Left renal pelvis (tissue), 4 donors: ENCODE measurements at regions not wholly inside any gene's neighbourhood (a gene's known extent, or its start where the extent isn't known, plus 50 kb on each side); places are given as distances from the start of the nearest gene placed in this dataset.
A peak's percentile ranks its signal among the peaks of the same experiment; 100 is the strongest.
"Not testable (repeated sequence)": the region's sequence is repeated elsewhere in the genome, so short reads cannot be mapped to it uniquely, and the experiment has no call there.

ENCODE experiments used
- DNase-seq, 4 donors: peaks; one replicate each; pipeline ENCODE4 v3.0.0-alpha.2; 2013; ENCODE audit warnings: low read depth in 4 of 4, low spot score in 3 of 4

- no peak for DNase-seq
These were observed 55.5 kb downstream of the PRR15 start for GRCh38 chr7:29619111-29619510.

GRCh38 chr7:29619848-29620555 lies 56.4 kb downstream of the PRR15 start:
- DNase-seq: no peak

DNA sequence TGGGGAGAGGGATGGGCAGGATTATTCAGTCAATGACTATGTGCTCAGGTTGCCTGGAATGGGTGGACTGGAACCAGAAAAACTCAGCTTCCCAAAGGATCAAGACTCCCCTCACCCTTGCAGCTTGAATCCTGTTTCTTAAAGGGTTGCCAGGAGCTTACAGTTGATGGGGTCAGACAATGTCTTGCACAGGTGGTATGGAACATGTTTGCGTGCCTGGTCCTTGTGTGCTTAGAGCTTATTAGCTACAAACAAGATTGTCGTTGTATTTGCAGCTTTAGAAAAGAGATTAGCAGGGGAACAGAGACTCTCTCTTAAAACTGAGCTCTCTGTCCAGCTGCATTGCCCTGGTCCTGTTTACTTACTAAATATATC lies 56.9 kb downstream of the PRR15 start:
- no peak for DNase-seq

DNA sequence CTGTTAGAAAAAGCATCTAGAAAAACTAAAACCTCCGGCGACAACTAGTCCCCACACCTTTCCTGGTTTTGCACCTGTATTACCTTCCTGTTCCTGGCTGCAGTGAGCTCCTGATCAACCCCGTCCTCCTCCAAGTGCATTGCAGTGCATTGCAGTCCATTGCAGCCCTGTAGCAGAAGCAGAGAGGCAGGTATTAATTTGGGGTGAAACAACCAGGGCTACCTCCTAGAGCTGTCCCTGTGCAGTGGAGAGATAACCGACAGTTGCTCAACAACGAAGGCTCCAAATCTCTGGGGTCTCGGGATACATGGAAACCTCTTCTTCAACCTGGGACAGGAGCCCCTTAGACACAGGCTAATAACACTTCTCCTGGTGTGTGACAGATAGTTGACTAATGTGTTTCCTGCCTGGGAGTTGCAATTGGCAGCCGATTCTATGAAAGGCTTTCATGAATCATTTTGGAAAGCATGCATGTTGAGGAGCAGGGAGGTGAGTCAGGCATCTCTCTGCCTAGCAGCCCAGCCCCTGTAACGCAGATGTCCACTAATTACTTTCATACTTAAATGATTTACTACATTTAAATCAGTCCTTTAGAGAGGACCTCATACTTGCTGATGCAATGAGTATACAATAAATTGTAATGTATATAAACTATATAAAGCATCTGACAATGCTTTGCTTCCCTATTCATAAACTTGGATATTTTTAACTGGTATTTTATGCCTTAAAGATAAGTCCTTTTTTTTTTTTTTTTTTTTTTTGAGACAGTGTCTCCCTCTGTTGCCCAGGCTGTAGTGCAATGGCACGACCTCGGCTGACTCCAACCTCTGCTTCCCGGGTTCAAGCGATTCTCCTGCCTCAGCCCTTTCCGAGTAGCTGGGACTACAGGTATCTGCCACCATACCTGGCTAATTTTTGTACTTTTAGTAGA lies 59.0 kb downstream of the PRR15 start:
- no peak for DNase-seq

DNA sequence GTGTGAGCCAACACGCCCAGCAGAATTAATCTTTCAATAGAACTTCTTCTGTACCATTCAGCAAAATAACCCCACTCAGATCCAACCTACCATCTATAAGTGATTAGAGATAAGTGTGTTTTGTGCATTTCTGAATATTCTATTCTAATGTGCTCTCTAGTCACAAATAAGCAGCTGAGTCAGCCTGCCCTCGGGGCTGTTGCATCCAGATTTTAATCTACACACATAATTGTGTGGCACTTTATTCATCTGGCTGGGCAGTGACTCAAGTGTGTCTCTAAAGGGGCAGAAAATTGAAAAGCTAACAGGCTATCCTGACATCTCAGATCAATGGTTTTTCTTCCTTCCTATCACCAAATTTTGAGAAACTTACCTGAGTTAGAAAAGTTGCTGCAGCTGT lies 60.3 kb downstream of the PRR15 start:
- DNase-seq: no peak

DNA sequence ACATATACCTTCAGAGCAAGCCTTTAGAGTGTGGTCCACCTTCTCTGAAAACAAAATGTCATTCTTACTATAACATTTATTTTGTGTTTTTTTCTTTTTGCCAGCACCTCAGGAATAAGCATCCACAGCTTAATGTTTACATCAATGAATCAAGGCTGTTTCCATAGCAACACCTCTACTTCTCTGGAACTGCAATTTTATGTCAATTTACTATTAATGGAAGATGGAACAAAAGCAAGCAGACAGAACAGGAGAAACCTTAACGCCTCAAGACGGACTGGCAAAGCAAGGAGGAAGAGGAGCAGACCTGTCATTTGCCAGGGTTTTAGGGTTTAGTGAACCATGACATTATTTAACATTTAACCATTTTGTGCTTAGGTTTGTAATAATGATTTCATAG lies 63.1 kb downstream of the PRR15 start:
- no peak for DNase-seq

- no peak for DNase-seq
These were observed 64.0 kb downstream of the PRR15 start for GRCh38 chr7:29627631-29628030.

- no peak for DNase-seq
These were observed 65.9 kb downstream of the PRR15 start for GRCh38 chr7:29629507-29629906.

GRCh38 chr7:29635067-29636008 lies 71.7 kb downstream of the PRR15 start:
- DNase-seq: peak in 2 of 4 donors; percentile 15 to 16

- DNase-seq: no peak
These were observed 72.3 kb downstream of the PRR15 start for GRCh38 chr7:29636009-29636351.

- DNase-seq: no peak
These were observed 73.7 kb downstream of the PRR15 start for GRCh38 chr7:29637374-29637773.

GRCh38 chr7:29638841-29639240 lies 75.2 kb downstream of the PRR15 start:
- DNase-seq: not testable (repeated sequence)

DNA sequence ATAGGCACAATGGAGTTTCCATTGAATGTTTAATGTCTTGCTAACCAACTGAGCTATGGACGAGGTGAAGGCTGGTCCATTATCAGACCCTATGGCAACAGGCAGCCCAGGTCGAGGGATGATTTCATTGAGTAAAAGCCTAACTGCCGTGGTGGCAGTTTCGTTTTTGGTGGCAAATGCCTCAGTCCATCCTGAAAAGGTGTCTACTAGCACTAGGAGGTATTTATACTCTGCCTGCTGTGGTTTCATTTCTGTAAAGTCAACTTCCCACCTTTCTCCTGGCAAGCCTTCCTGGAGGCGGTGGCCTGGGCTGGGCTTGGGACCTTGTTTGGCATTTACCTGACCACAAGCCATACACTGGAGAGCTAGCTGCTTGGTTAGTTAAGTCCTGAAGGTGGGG lies 75.8 kb downstream of the PRR15 start:
- DNase-seq: no peak

GRCh38 chr7:29639886-29640595 lies 76.4 kb downstream of the PRR15 start:
- DNase-seq: peak in 3 of 4 donors; percentile 10 to 42 (median 20)

- DNase-seq: no peak
These were observed 78.0 kb downstream of the PRR15 start for GRCh38 chr7:29641651-29642050.

GRCh38 chr7:29642494-29643155 lies 79.0 kb downstream of the PRR15 start:
- DNase-seq: no peak

- DNase-seq: not testable (repeated sequence)
These were observed 82.5 kb downstream of the PRR15 start for GRCh38 chr7:29646116-29646515.

- no peak for DNase-seq
These were observed 83.5 kb downstream of the PRR15 start for GRCh38 chr7:29647020-29647654.

- DNase-seq: not testable (repeated sequence)
These were observed 84.1 kb downstream of the PRR15 start for GRCh38 chr7:29647691-29648210.
